Cardiac fibroblast (primary cell): ENCODE measurements at regions not wholly inside any gene's neighbourhood (a gene's known extent, or its start where the extent isn't known, plus 50 kb on each side); places are given as distances from the start of the nearest gene placed in this dataset.

Experiments
- DNase-seq, 2 donors: peaks; one replicate each; pipeline versions ENCODE4 v3.0.0 to v3.0.0-alpha.2; 2010; ENCODE audit warnings: low read depth in 2 of 2
- H3K4me3 ChIP-seq, 2 donors: replicated peaks in 1 of 2; 1 replicate in 1 of 2; 2 replicates in 1 of 2; pipeline ENCODE4 v1.5.1; 2011; ENCODE audit warnings: low read depth in 2 of 2, low read length in 2 of 2, mild to moderate bottlenecking in 2 of 2, moderate library complexity in 1 of 2
- CTCF ChIP-seq: IDR thresholded peaks from one replicate; pipeline ENCODE4 v1.5.1; 2011; ENCODE audit warnings: low read depth, mild to moderate bottlenecking, low read length, inconsistent platforms

GRCh38 chr13:109346060-109346459, 440.3 kb downstream of the IRS2 start:
- TF ChIP-seq CTCF: no peak
- DNase-seq: no peak
- no peak overlapping the region for H3K4me3 ChIP-seq

GRCh38 chr13:109345433-109345941, 440.9 kb downstream of the IRS2 start:
- no peak overlapping the region for H3K4me3 ChIP-seq
- no peak for TF ChIP-seq CTCF

GRCh38 chr13:109344552-109345157, 441.7 kb downstream of the IRS2 start:
- no peak overlapping the region for H3K4me3 ChIP-seq
- DNase-seq: peak; percentile 26 to 64
- no peak for TF ChIP-seq CTCF

More at GRCh38 chr13:109345433-109345941, 440.9 kb downstream of the IRS2 start:
- peak; percentile 16 to 61 for DNase-seq

- no peak overlapping the region for H3K4me3 ChIP-seq
- DNase-seq: peak; percentile 73 to 90
- TF ChIP-seq CTCF: no peak
These were observed 449.7 kb downstream of the IRS2 start for GRCh38 chr13:109336730-109337129.

GRCh38 chr13:109333893-109334651, 452.3 kb downstream of the IRS2 start:
- TF ChIP-seq CTCF: no peak
- DNase-seq: no peak
- H3K4me3 ChIP-seq: no peak overlapping the region

GRCh38 chr13:109332506-109333499, 453.6 kb downstream of the IRS2 start:
- no peak for DNase-seq
- TF ChIP-seq CTCF: no peak

More at GRCh38 chr13:109332506-109333499, 453.6 kb downstream of the IRS2 start:
- H3K4me3 ChIP-seq: no peak overlapping the region
